Pons (tissue), 1 donor: ENCODE measurements at regions not wholly inside any gene's neighbourhood (a gene's known extent, or its start where the extent isn't known, plus 50 kb on each side); places are given as distances from the start of the nearest gene placed in this dataset.

Experiments used
- DNase-seq: peaks from one replicate; pipeline ENCODE4 v3.0.0-alpha.2; 2016; ENCODE audit warnings: low spot score

GRCh38 chr2:146235158-146235557 is 1609.7 kb upstream of the ACVR2A start:
- DNase-seq: no peak

GRCh38 chr2:146229508-146230155 is 1615.2 kb upstream of the ACVR2A start:
- no peak for DNase-seq

- no peak for DNase-seq
Observed at GRCh38 chr2:146228466-146229058, 1616.3 kb upstream of the ACVR2A start.

GRCh38 chr2:146228020-146228393 is 1616.8 kb upstream of the ACVR2A start:
- DNase-seq: no peak

GRCh38 chr2:146227152-146228019 is 1617.4 kb upstream of the ACVR2A start:
- no peak for DNase-seq

- DNase-seq: no peak
Observed at GRCh38 chr2:146226077-146226476, 1618.8 kb upstream of the ACVR2A start.

- DNase-seq: no peak
Observed at GRCh38 chr2:146221826-146222225, 1623.0 kb upstream of the ACVR2A start.

GRCh38 chr2:146220957-146221356 is 1623.9 kb upstream of the ACVR2A start:
- DNase-seq: no peak

- DNase-seq: no peak
Observed at GRCh38 chr2:146214394-146214929, 1630.4 kb upstream of the ACVR2A start.

- DNase-seq: no peak
Observed at GRCh38 chr2:146213674-146214073, 1631.2 kb upstream of the ACVR2A start.

- no peak for DNase-seq
Observed at GRCh38 chr2:146212602-146213001, 1632.2 kb upstream of the ACVR2A start.

- no peak for DNase-seq
Observed at GRCh38 chr2:146209842-146210275, 1635.0 kb upstream of the ACVR2A start.

GRCh38 chr2:146207901-146208300 is 1636.9 kb upstream of the ACVR2A start:
- DNase-seq: no peak

- no peak for DNase-seq
Observed at GRCh38 chr2:146207417-146207816, 1637.4 kb upstream of the ACVR2A start.

GRCh38 chr2:146203064-146203624 is 1641.7 kb upstream of the ACVR2A start:
- no peak for DNase-seq

GRCh38 chr2:146193619-146194018 is 1651.2 kb upstream of the ACVR2A start:
- DNase-seq: no peak

- DNase-seq: no peak
Observed at GRCh38 chr2:146189541-146189940, 1655.3 kb upstream of the ACVR2A start.

GRCh38 chr2:146173934-146174333 is 1654.0 kb upstream of the ZEB2 start:
- no peak for DNase-seq

- no peak for DNase-seq
Observed at GRCh38 chr2:146161256-146161882, 1641.5 kb upstream of the ZEB2 start.

- DNase-seq: no peak
Observed at GRCh38 chr2:146158072-146158674, 1638.3 kb upstream of the ZEB2 start.

- DNase-seq: no peak
Observed at GRCh38 chr2:146147448-146148012, 1627.6 kb upstream of the ZEB2 start.
